ENCODE measurements at regions not wholly inside any gene's neighbourhood (a gene's known extent, or its start where the extent isn't known, plus 50 kb on each side); places are given as distances from the start of the nearest gene placed in this dataset.

GRCh38 chr20:52518735-52519134 lies 327.2 kb upstream of the ZFP64 start:
- TF ChIP-seq, protein P1, sequence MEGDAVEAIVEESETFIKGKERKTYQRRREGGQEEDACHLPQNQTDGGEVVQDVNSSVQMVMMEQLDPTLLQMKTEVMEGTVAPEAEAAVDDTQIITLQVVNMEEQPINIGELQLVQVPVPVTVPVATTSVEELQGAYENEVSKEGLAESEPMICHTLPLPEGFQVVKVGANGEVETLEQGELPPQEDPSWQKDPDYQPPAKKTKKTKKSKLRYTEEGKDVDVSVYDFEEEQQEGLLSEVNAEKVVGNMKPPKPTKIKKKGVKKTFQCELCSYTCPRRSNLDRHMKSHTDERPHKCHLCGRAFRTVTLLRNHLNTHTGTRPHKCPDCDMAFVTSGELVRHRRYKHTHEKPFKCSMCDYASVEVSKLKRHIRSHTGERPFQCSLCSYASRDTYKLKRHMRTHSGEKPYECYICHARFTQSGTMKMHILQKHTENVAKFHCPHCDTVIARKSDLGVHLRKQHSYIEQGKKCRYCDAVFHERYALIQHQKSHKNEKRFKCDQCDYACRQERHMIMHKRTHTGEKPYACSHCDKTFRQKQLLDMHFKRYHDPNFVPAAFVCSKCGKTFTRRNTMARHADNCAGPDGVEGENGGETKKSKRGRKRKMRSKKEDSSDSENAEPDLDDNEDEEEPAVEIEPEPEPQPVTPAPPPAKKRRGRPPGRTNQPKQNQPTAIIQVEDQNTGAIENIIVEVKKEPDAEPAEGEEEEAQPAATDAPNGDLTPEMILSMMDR (conservative IDR thresholded peaks at IDR 0.05; ENCODE audit: low read depth, low read length): no peak
- TF ChIP-seq EZH2 (IDR thresholded peaks at IDR 0.05; ENCODE audit: low read length, unreplicated experiment): no peak
